WTC11 (cell line): ENCODE measurements at regions not wholly inside any gene's neighbourhood (a gene's known extent, or its start where the extent isn't known, plus 50 kb on each side); places are given as distances from the start of the nearest gene placed in this dataset.

Experiments used
- CREB1 ChIP-seq: sonication (generic); formaldehyde crosslinking; IDR thresholded peaks from 2 replicates; pipeline ENCODE4 v1.8.0; 2023; ENCODE audit warnings: mild to moderate bottlenecking, missing genetic modification reagents
- EMX1 ChIP-seq: fragments of 250-450 bp; sonication (Bioruptor Pico); IDR thresholded peaks from 2 replicates; pipeline ENCODE4 v1.8.0; 2021; ENCODE audit warnings: mild to moderate bottlenecking
- ESRRA ChIP-seq: sonication (generic); formaldehyde crosslinking; IDR thresholded peaks from 2 replicates; pipeline ENCODE4 v1.8.1; 2022; ENCODE audit warnings: mild to moderate bottlenecking, missing genetic modification reagents, borderline replicate concordance
- FOXP1 ChIP-seq: sonication (generic); formaldehyde crosslinking; IDR thresholded peaks from 2 replicates; pipeline ENCODE4 v1.8.0; 2022; ENCODE audit warnings: missing genetic modification reagents, mild to moderate bottlenecking, moderate library complexity, borderline replicate concordance
- ZNF121 ChIP-seq: sonication (generic); formaldehyde crosslinking; IDR thresholded peaks from 2 replicates; pipeline ENCODE4 v1.8.0; 2023; ENCODE audit warnings: missing genetic modification reagents
- TF ChIP-seq, protein P1 (sequence below): sonication (generic); formaldehyde crosslinking; IDR thresholded peaks from 2 replicates; pipeline ENCODE4 v1.8.0; 2022; ENCODE audit warnings: mild to moderate bottlenecking, missing genetic modification reagents
- TF ChIP-seq, protein P2 (sequence below): fragments of 200-600 bp; IDR thresholded peaks from 2 replicates; pipeline ENCODE4 v1.8.0; 2022; ENCODE audit warnings: antibody characterized with exemption
- TF ChIP-seq, protein P3 (sequence below): sonication (generic); formaldehyde crosslinking; IDR thresholded peaks from 2 replicates; pipeline ENCODE4 v1.8.1; 2023; ENCODE audit warnings: mild to moderate bottlenecking, moderate library complexity, missing genetic modification reagents
- TF ChIP-seq, protein P4 (sequence below): sonication (generic); formaldehyde crosslinking; IDR thresholded peaks from 2 replicates; pipeline ENCODE4 v1.8.0; 2022; ENCODE audit warnings: mild to moderate bottlenecking, missing genetic modification reagents
- TF ChIP-seq, protein P5 (sequence below): sonication (generic); formaldehyde crosslinking; IDR thresholded peaks from 2 replicates; pipeline ENCODE4 v1.8.1; 2023; ENCODE audit warnings: mild to moderate bottlenecking, missing genetic modification reagents, moderate library complexity
- TF ChIP-seq, protein P6 (sequence below): sonication (generic); formaldehyde crosslinking; IDR thresholded peaks from 2 replicates; pipeline ENCODE4 v1.8.0; 2022; ENCODE audit warnings: mild to moderate bottlenecking, missing genetic modification reagents
- TF ChIP-seq, protein P7 (sequence below): sonication (generic); formaldehyde crosslinking; conservative IDR thresholded peaks from 2 replicates; pipeline ENCODE4 v1.8.1; 2022; ENCODE audit warnings: mild to moderate bottlenecking, missing genetic modification reagents

DNA sequence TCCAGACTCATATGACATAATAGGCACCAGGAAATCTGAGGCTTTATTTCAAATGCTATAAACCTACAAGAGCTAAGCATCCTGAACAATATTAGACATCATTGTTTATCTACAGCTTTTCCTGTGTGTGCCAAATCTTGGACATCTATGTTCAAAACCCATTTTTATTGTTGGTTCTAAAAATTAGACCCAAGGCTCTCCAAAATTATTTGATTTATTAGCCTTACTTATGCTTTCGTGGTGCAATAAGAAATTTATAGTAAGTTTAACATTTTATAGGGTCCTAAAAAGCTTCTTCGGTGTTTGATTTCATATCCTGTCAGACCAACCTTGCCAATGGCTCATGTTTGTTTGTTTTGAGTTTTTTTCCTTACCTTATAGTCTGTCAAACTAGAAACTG, 1014.5 kb upstream of the MANEA start:
- TF ChIP-seq, protein P1, sequence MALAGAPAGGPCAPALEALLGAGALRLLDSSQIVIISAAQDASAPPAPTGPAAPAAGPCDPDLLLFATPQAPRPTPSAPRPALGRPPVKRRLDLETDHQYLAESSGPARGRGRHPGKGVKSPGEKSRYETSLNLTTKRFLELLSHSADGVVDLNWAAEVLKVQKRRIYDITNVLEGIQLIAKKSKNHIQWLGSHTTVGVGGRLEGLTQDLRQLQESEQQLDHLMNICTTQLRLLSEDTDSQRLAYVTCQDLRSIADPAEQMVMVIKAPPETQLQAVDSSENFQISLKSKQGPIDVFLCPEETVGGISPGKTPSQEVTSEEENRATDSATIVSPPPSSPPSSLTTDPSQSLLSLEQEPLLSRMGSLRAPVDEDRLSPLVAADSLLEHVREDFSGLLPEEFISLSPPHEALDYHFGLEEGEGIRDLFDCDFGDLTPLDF (CRISPR knock-in tag): no peak
- TF ChIP-seq, protein P2, sequence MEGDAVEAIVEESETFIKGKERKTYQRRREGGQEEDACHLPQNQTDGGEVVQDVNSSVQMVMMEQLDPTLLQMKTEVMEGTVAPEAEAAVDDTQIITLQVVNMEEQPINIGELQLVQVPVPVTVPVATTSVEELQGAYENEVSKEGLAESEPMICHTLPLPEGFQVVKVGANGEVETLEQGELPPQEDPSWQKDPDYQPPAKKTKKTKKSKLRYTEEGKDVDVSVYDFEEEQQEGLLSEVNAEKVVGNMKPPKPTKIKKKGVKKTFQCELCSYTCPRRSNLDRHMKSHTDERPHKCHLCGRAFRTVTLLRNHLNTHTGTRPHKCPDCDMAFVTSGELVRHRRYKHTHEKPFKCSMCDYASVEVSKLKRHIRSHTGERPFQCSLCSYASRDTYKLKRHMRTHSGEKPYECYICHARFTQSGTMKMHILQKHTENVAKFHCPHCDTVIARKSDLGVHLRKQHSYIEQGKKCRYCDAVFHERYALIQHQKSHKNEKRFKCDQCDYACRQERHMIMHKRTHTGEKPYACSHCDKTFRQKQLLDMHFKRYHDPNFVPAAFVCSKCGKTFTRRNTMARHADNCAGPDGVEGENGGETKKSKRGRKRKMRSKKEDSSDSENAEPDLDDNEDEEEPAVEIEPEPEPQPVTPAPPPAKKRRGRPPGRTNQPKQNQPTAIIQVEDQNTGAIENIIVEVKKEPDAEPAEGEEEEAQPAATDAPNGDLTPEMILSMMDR: no peak
- TF ChIP-seq, protein P3, sequence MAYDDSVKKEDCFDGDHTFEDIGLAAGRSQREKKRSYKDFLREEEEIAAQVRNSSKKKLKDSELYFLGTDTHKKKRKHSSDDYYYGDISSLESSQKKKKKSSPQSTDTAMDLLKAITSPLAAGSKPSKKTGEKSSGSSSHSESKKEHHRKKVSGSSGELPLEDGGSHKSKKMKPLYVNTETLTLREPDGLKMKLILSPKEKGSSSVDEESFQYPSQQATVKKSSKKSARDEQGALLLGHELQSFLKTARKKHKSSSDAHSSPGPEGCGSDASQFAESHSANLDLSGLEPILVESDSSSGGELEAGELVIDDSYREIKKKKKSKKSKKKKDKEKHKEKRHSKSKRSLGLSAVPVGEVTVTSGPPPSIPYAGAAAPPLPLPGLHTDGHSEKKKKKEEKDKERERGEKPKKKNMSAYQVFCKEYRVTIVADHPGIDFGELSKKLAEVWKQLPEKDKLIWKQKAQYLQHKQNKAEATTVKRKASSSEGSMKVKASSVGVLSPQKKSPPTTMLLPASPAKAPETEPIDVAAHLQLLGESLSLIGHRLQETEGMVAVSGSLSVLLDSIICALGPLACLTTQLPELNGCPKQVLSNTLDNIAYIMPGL: no peak
- TF ChIP-seq, protein P4, sequence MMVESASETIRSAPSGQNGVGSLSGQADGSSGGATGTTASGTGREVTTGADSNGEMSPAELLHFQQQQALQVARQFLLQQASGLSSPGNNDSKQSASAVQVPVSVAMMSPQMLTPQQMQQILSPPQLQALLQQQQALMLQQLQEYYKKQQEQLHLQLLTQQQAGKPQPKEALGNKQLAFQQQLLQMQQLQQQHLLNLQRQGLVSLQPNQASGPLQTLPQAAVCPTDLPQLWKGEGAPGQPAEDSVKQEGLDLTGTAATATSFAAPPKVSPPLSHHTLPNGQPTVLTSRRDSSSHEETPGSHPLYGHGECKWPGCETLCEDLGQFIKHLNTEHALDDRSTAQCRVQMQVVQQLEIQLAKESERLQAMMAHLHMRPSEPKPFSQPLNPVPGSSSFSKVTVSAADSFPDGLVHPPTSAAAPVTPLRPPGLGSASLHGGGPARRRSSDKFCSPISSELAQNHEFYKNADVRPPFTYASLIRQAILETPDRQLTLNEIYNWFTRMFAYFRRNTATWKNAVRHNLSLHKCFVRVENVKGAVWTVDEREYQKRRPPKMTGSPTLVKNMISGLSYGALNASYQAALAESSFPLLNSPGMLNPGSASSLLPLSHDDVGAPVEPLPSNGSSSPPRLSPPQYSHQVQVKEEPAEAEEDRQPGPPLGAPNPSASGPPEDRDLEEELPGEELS (CRISPR knock-in tag): no peak
- TF ChIP-seq, protein P5, sequence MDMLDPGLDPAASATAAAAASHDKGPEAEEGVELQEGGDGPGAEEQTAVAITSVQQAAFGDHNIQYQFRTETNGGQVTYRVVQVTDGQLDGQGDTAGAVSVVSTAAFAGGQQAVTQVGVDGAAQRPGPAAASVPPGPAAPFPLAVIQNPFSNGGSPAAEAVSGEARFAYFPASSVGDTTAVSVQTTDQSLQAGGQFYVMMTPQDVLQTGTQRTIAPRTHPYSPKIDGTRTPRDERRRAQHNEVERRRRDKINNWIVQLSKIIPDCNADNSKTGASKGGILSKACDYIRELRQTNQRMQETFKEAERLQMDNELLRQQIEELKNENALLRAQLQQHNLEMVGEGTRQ: no peak
- TF ChIP-seq EMX1 (CRISPR knock-in tag): no peak
- TF ChIP-seq, protein P6, sequence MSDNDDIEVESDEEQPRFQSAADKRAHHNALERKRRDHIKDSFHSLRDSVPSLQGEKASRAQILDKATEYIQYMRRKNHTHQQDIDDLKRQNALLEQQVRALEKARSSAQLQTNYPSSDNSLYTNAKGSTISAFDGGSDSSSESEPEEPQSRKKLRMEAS: no peak
- TF ChIP-seq, protein P7, sequence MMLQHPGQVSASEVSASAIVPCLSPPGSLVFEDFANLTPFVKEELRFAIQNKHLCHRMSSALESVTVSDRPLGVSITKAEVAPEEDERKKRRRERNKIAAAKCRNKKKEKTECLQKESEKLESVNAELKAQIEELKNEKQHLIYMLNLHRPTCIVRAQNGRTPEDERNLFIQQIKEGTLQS (CRISPR knock-in tag): no peak
- TF ChIP-seq FOXP1 (CRISPR knock-in tag): no peak
- no peak for TF ChIP-seq ESRRA (CRISPR knock-in tag)
- no peak for TF ChIP-seq ZNF121 (CRISPR knock-in tag)
- no peak for TF ChIP-seq CREB1
